ENCODE measurements at regions not wholly inside any gene's neighbourhood (a gene's known extent, or its start where the extent isn't known, plus 50 kb on each side); places are given as distances from the start of the nearest gene placed in this dataset.

DNA sequence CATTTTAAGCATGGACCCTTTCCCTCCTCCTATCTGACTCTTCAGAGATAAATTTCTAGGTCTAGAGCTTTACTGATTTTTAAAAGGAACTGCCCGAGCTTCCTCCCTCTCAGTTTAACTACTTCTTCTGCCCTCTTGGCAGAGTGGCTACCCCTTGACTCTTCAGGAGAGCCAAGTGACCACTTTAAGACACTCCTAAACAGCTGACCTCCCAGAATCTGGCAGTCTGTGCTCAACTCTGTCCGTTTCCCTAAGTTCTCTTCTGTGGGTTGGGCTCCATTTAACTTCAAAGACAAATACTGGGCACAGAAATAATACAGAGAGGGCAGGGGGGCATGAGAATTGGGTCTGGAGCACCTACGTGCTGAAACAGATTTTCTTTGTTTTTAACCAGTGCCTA, 196.3 kb upstream of the FOXD3 start:
- Histone ChIP-seq H3K9me2 (ENCODE audit: insufficient read depth) (no peaks in the 10 kb centered on the region), H3K9me3 (ENCODE audit: control insufficient read depth in 1 of 2, insufficient read depth in 1 of 2, low read depth in 1 of 2, low read length in 2 of 2) (no peaks in the 10 kb centered on the region), H3K4me2 (ENCODE audit: low read length) (no peak overlapping the region), H3K79me2 (ENCODE audit: insufficient read depth, low read length) (no peaks in the 10 kb centered on the region), H3K9ac (ENCODE audit: low read length) (no peak overlapping the region), H3K27me3 (ENCODE audit: insufficient read depth, low read length) (peaks cover 37% of the 10 kb centered on the region), H4K20me1 (ENCODE audit: insufficient read depth) (no peaks in the 10 kb centered on the region; the same call in 1 of the 2 replicates), H3K36me3 (ENCODE audit: control insufficient read depth in 1 of 2, insufficient read depth in 2 of 2, low read length in 2 of 2) (no peaks in the 10 kb centered on the region), H3K4me1 (ENCODE audit: control insufficient read depth in 1 of 2, insufficient read depth in 2 of 2, low read length in 2 of 2) (no peaks in the 10 kb centered on the region), H3K4me3 (replicated peaks in 1 of 2; ENCODE audit: low read depth in 1 of 2, low read length in 2 of 2) (no peak overlapping the region), H2AFZ (ENCODE audit: low read depth, low read length, poor library complexity, severe bottlenecking) (no peak overlapping the region), H3K27ac (ENCODE audit: low read depth, low read length) (no peak overlapping the region)
- no peak for ATAC-seq
- POLR2A ChIA-PET = no interaction called here
- no peak for DNase-seq (ENCODE audit: low read depth, low spot score)
- RAD21 ChIA-PET (ENCODE audit: low non-redundant PET in 1 of 2, low total read pairs in 2 of 2, uncharacterized antibody in 2 of 2, unreplicated experiment in 2 of 2) = no interaction called here
- intact Hi-C loops (cut with micrococcal nuclease) = no loop called here
- CTCF ChIA-PET = no interaction called here
- BruUV-seq (replicated peaks) = no TSS peak
- TF ChIP-seq CBX3 (IDR thresholded peaks at IDR 0.05; ENCODE audit: low read depth) = no peak
- TF ChIP-seq, protein P1, sequence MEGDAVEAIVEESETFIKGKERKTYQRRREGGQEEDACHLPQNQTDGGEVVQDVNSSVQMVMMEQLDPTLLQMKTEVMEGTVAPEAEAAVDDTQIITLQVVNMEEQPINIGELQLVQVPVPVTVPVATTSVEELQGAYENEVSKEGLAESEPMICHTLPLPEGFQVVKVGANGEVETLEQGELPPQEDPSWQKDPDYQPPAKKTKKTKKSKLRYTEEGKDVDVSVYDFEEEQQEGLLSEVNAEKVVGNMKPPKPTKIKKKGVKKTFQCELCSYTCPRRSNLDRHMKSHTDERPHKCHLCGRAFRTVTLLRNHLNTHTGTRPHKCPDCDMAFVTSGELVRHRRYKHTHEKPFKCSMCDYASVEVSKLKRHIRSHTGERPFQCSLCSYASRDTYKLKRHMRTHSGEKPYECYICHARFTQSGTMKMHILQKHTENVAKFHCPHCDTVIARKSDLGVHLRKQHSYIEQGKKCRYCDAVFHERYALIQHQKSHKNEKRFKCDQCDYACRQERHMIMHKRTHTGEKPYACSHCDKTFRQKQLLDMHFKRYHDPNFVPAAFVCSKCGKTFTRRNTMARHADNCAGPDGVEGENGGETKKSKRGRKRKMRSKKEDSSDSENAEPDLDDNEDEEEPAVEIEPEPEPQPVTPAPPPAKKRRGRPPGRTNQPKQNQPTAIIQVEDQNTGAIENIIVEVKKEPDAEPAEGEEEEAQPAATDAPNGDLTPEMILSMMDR (IDR thresholded peaks at IDR 0.05 in 2 of 3, conservative IDR thresholded peaks at IDR 0.05 in 1 of 3; ENCODE audit: borderline replicate concordance in 1 of 3, insufficient read depth in 1 of 3, low read depth in 2 of 3, low read length in 2 of 3) = no peak
- TF ChIP-seq TCF7L2 (IDR thresholded peaks at IDR 0.05; ENCODE audit: borderline replicate concordance, extremely low read depth, insufficient read depth, insufficient read length) = no peak
- TF ChIP-seq SP1 (IDR thresholded peaks at IDR 0.05; ENCODE audit: low read depth) = no peak
- TF ChIP-seq RAD21 (IDR thresholded peaks at IDR 0.05; ENCODE audit: low read depth) = no peak
- TF ChIP-seq CEBPB (IDR thresholded peaks at IDR 0.05; ENCODE audit: low read depth) = no peak
- no peak for TF ChIP-seq FOSL1 (IDR thresholded peaks at IDR 0.05; ENCODE audit: low read depth)
- no peak for TF ChIP-seq SRF (IDR thresholded peaks at IDR 0.05; ENCODE audit: low read depth)
- no peak for TF ChIP-seq YY1 (IDR thresholded peaks at IDR 0.05; ENCODE audit: extremely low read depth, insufficient replicate concordance, low read depth, low read length)
- no peak for TF ChIP-seq JUND (IDR thresholded peaks at IDR 0.05)
- TF ChIP-seq EZH2 (IDR thresholded peaks at IDR 0.05) = no peak
- TF ChIP-seq, protein P2, sequence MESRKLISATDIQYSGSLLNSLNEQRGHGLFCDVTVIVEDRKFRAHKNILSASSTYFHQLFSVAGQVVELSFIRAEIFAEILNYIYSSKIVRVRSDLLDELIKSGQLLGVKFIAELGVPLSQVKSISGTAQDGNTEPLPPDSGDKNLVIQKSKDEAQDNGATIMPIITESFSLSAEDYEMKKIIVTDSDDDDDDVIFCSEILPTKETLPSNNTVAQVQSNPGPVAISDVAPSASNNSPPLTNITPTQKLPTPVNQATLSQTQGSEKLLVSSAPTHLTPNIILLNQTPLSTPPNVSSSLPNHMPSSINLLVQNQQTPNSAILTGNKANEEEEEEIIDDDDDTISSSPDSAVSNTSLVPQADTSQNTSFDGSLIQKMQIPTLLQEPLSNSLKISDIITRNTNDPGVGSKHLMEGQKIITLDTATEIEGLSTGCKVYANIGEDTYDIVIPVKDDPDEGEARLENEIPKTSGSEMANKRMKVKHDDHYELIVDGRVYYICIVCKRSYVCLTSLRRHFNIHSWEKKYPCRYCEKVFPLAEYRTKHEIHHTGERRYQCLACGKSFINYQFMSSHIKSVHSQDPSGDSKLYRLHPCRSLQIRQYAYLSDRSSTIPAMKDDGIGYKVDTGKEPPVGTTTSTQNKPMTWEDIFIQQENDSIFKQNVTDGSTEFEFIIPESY (IDR thresholded peaks at IDR 0.05; ENCODE audit: extremely low read depth, insufficient replicate concordance, low read length) = no peak
- TF ChIP-seq POLR2AphosphoS5 (IDR thresholded peaks at IDR 0.05; ENCODE audit: low read depth, low read length) = no peak
- no peak for TF ChIP-seq EGR1 (IDR thresholded peaks at IDR 0.05; ENCODE audit: low read depth)
- TF ChIP-seq, protein P3, sequence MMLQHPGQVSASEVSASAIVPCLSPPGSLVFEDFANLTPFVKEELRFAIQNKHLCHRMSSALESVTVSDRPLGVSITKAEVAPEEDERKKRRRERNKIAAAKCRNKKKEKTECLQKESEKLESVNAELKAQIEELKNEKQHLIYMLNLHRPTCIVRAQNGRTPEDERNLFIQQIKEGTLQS (IDR thresholded peaks at IDR 0.05) = no peak
- TF ChIP-seq ELF1 (IDR thresholded peaks at IDR 0.05; ENCODE audit: borderline replicate concordance, low read depth) = no peak
